ENCODE measurements at regions not wholly inside any gene's neighbourhood (a gene's known extent, or its start where the extent isn't known, plus 50 kb on each side); places are given as distances from the start of the nearest gene placed in this dataset.
"Not testable (repeated sequence)": the region's sequence is repeated elsewhere in the genome, so short reads cannot be mapped to it uniquely, and the experiment has no call there.

DNA sequence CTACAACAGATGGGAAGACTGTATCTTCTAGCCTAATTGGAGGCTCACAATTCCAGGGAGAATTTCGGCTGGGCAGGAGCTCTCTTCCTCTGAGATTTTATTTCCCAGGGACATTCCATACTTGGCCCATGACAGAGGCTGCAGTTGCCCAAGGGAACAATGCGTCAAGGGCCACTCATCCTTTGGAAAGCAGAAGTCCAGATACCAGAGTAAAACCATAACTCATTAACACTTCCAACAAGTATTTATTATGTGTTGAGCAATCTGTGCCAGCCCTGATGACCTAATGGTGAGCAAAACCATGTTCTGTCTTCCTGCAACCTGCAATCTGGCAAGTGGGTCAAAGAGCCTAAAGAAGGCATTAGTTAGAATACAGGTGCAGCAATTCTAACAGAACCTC, 191.2 kb upstream of the IRF2BP2 start:
- DNase-seq (ENCODE audit: extremely low spot score, unreplicated experiment); H3K27ac Mint-ChIP-seq (ENCODE audit: unreplicated experiment); H3K36me3 Mint-ChIP-seq (ENCODE audit: unreplicated experiment); H3K4me1 Mint-ChIP-seq (ENCODE audit: unreplicated experiment); H3K27me3 Mint-ChIP-seq (ENCODE audit: unreplicated experiment); H3K4me3 Mint-ChIP-seq (ENCODE audit: unreplicated experiment); H3K9me3 Mint-ChIP-seq (ENCODE audit: unreplicated experiment): not testable (repeated sequence)

GRCh38 chr1:234800563-234800962, 190.6 kb upstream of the IRF2BP2 start:
- H3K9me3 Mint-ChIP-seq (ENCODE audit: unreplicated experiment); H3K4me3 Mint-ChIP-seq (ENCODE audit: unreplicated experiment); H3K4me1 Mint-ChIP-seq (ENCODE audit: unreplicated experiment); H3K27ac Mint-ChIP-seq (ENCODE audit: unreplicated experiment); H3K36me3 Mint-ChIP-seq (ENCODE audit: unreplicated experiment); DNase-seq (ENCODE audit: extremely low spot score, unreplicated experiment); H3K27me3 Mint-ChIP-seq (ENCODE audit: unreplicated experiment): not testable (repeated sequence)

DNA sequence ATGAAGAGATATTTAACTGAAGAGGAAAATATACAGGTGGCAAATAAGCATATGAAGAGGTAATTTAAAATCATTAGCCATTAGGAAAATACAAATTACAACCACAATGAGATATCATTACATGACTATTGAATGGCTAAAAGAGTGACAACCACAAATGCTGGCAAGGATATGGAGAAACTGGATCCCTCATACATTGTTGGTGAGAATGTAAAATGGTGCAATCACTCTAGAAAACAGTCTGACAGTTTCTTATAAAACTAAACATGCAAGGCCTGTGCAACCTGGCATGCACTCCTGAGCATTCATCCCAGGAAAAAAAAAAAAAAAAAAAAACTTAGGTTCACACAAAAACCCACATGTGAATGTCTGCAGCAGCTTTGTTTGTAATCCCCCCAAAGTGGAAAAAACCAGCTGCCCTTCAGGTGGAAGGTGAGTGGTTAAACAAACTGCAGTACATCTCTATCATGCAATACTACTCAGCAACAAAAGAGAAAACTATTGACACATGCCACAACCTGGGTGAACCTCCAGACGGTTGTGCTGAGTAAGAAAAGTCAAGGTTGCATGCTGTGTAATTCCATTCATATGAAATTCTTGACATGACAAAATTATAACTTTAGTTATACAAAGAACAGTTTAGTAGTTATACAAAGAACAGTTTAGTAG, 189.2 kb upstream of the IRF2BP2 start:
- not testable (repeated sequence) for H3K4me1 Mint-ChIP-seq (ENCODE audit: unreplicated experiment); H3K4me3 Mint-ChIP-seq (ENCODE audit: unreplicated experiment); H3K27me3 Mint-ChIP-seq (ENCODE audit: unreplicated experiment); H3K9me3 Mint-ChIP-seq (ENCODE audit: unreplicated experiment); DNase-seq (ENCODE audit: extremely low spot score, unreplicated experiment); H3K36me3 Mint-ChIP-seq (ENCODE audit: unreplicated experiment); H3K27ac Mint-ChIP-seq (ENCODE audit: unreplicated experiment)

DNA sequence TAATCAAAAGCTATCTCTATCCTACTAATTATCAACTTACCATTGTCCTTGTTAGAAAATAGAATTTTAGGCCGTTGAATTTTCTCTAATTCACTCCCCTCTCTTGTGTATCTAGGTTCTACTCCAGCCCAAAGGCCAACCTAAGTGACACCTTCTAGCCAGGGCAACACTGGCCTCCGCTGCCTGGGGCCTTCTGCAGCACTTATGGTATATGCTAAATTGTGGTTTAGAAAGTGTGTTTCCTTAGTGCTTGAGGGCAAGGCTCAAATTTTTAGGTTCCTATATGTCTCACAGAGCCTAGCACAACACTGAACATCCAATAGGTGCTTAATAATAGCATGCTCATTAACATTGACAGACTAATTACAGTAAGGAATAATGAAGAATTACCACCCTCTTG, 187.2 kb upstream of the IRF2BP2 start:
- H3K9me3 Mint-ChIP-seq (ENCODE audit: unreplicated experiment); H3K27me3 Mint-ChIP-seq (ENCODE audit: unreplicated experiment): not testable (repeated sequence)

GRCh38 chr1:234796438-234796792, 186.4 kb upstream of the IRF2BP2 start:
- not testable (repeated sequence) for H3K36me3 Mint-ChIP-seq (ENCODE audit: unreplicated experiment); H3K4me3 Mint-ChIP-seq (ENCODE audit: unreplicated experiment); H3K4me1 Mint-ChIP-seq (ENCODE audit: unreplicated experiment); H3K27ac Mint-ChIP-seq (ENCODE audit: unreplicated experiment); DNase-seq (ENCODE audit: extremely low spot score, unreplicated experiment); H3K27me3 Mint-ChIP-seq (ENCODE audit: unreplicated experiment); H3K9me3 Mint-ChIP-seq (ENCODE audit: unreplicated experiment)

More for the DNA sequence above, 187.2 kb upstream of the IRF2BP2 start:
- H3K4me1 Mint-ChIP-seq (ENCODE audit: unreplicated experiment); H3K36me3 Mint-ChIP-seq (ENCODE audit: unreplicated experiment); DNase-seq (ENCODE audit: extremely low spot score, unreplicated experiment); H3K27ac Mint-ChIP-seq (ENCODE audit: unreplicated experiment); H3K4me3 Mint-ChIP-seq (ENCODE audit: unreplicated experiment): not testable (repeated sequence)

DNA sequence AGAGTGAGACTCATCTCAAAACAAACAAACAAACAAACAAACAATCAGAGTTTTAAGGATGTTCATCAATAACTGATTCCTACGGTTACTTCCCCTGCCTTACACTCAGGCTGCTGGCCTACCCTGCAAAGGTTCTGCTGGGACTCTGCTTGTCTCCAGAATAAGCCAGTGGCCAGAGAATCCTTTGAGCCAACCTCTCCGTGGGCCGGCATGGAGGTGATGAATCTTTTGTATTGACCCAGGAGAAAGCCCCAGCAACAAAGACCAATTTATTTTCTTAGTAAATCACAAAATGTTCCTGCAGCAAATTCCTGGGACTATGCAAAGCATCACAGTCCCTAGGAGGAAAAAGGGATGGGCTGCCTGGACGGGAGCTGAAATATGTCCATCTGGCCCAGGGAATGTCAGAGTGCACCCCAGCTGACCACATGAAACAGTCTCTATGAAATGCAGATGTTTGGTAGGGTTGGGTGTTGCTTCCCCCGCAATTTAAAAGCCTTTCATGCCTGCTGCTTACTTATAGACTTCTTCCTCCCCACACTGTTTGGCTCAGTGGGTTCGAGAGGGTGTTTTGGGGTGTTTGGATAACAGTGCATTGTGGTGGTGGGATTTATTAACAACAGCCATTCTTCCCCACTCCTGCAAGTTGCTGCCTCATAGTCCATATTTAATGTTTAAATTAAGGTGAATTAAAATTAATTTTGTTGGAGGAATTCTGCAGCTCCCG, 185.9 kb upstream of the IRF2BP2 start:
- peak overlapping the region; percentile 28 for H3K27ac Mint-ChIP-seq (ENCODE audit: unreplicated experiment)
- not testable (repeated sequence) for DNase-seq (ENCODE audit: extremely low spot score, unreplicated experiment); H3K36me3 Mint-ChIP-seq (ENCODE audit: unreplicated experiment); H3K9me3 Mint-ChIP-seq (ENCODE audit: unreplicated experiment); H3K4me3 Mint-ChIP-seq (ENCODE audit: unreplicated experiment); H3K4me1 Mint-ChIP-seq (ENCODE audit: unreplicated experiment); H3K27me3 Mint-ChIP-seq (ENCODE audit: unreplicated experiment)

DNA sequence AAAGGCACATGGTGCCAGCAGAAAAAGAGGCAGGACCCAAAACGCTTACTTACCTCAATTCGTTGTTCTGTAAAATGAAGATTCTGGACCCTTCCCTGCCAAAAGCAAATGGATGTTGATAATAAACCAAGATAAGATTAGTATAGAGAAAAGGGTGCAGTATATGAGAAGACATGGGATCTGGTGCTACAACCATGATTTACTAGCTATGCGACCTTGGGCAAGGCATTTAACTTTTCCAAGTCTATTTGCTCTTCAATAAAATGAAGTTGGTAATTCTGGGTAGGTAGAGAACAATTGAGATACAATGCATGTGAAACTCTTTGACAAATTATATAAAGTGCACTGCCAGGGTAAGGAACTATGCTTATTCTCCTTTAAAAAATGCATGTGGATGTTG, 185.0 kb upstream of the IRF2BP2 start:
- H3K27ac Mint-ChIP-seq (ENCODE audit: unreplicated experiment); H3K27me3 Mint-ChIP-seq (ENCODE audit: unreplicated experiment); H3K9me3 Mint-ChIP-seq (ENCODE audit: unreplicated experiment); DNase-seq (ENCODE audit: extremely low spot score, unreplicated experiment); H3K36me3 Mint-ChIP-seq (ENCODE audit: unreplicated experiment); H3K4me3 Mint-ChIP-seq (ENCODE audit: unreplicated experiment); H3K4me1 Mint-ChIP-seq (ENCODE audit: unreplicated experiment): not testable (repeated sequence)

DNA sequence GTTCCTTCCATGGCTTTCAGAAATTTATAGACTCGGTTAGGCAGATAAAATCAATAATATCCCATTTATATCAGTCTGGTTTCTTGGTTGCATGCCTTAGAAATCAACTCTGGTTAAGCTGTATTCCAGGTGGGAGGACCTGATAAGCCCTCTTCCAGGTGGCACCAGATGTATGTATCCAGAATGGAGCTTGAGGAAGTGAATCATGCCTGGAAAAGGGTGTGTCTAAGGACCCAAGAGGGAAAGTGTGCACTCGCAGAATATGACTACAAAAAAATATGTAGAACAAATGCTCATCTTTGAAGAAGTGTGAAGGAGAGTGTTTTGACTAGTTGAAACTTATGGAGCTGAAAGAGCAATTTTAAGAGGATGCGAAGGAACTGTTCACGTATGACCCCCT, 184.5 kb upstream of the IRF2BP2 start:
- not testable (repeated sequence) for H3K27ac Mint-ChIP-seq (ENCODE audit: unreplicated experiment); DNase-seq (ENCODE audit: extremely low spot score, unreplicated experiment); H3K36me3 Mint-ChIP-seq (ENCODE audit: unreplicated experiment); H3K4me1 Mint-ChIP-seq (ENCODE audit: unreplicated experiment); H3K27me3 Mint-ChIP-seq (ENCODE audit: unreplicated experiment); H3K9me3 Mint-ChIP-seq (ENCODE audit: unreplicated experiment); H3K4me3 Mint-ChIP-seq (ENCODE audit: unreplicated experiment)

GRCh38 chr1:234793924-234794323, 183.9 kb upstream of the IRF2BP2 start:
- H3K4me3 Mint-ChIP-seq (ENCODE audit: unreplicated experiment); H3K9me3 Mint-ChIP-seq (ENCODE audit: unreplicated experiment); H3K27me3 Mint-ChIP-seq (ENCODE audit: unreplicated experiment); H3K36me3 Mint-ChIP-seq (ENCODE audit: unreplicated experiment); DNase-seq (ENCODE audit: extremely low spot score, unreplicated experiment); H3K27ac Mint-ChIP-seq (ENCODE audit: unreplicated experiment); H3K4me1 Mint-ChIP-seq (ENCODE audit: unreplicated experiment): not testable (repeated sequence)

DNA sequence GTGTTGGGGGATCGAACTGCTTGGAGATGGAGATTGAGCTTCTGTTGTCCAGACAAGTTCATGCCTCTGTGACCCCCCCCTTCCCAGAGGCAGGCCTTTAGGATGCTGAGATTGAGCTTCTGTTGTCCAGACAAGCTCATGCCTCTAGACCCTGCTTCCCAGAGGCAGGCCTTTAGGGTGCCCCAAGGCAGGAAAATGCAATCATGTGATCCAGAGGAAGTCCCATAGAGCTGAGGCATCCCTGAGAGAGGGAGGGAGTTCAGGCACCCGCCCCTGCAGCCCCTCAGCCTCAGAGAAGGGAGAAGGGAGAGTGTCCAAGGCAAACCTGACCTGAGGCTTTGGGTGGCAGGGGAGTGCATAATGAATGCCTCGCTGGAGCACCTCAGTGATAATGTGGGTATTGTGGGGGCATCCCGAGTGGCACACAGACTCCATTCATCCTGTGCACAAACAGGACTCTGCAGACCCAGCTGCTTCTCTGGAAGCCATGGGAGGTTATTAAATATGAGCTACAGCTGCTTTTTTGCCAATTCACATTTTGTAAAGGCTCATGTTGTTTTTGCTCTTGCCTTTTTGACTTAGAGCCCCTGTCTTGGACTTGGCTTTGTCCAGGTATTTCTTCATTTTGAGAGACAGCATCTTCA, 182.4 kb upstream of the IRF2BP2 start:
- DNase-seq (ENCODE audit: extremely low spot score, unreplicated experiment); H3K4me1 Mint-ChIP-seq (ENCODE audit: unreplicated experiment); H3K4me3 Mint-ChIP-seq (ENCODE audit: unreplicated experiment): not testable (repeated sequence)

DNA sequence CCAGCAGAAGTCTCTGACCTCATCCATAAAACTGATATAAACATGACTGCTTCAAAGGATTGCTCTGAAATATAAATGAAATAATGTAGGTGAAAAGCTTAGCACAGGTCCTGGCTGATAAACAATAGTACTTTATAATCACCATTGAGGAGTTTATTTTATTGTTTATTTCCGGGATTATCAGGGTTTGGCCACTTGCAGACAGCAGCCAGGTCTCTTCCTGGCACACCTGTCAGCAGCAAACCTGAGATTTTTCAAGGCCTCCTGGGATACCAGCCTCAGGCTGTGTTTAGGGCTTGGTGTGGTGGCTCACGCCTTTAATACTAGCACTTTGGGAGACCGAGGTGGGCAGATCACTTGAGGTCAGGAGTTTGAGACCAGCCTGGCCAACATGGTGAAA, 181.6 kb upstream of the IRF2BP2 start:
- not testable (repeated sequence) for H3K36me3 Mint-ChIP-seq (ENCODE audit: unreplicated experiment); H3K4me3 Mint-ChIP-seq (ENCODE audit: unreplicated experiment)

More for the DNA sequence above, 182.4 kb upstream of the IRF2BP2 start:
- not testable (repeated sequence) for H3K9me3 Mint-ChIP-seq (ENCODE audit: unreplicated experiment); H3K36me3 Mint-ChIP-seq (ENCODE audit: unreplicated experiment); H3K27ac Mint-ChIP-seq (ENCODE audit: unreplicated experiment); H3K27me3 Mint-ChIP-seq (ENCODE audit: unreplicated experiment)

GRCh38 chr1:234790333-234790732, 180.4 kb upstream of the IRF2BP2 start:
- H3K27ac Mint-ChIP-seq (ENCODE audit: unreplicated experiment); DNase-seq (ENCODE audit: extremely low spot score, unreplicated experiment); H3K9me3 Mint-ChIP-seq (ENCODE audit: unreplicated experiment); H3K36me3 Mint-ChIP-seq (ENCODE audit: unreplicated experiment); H3K4me3 Mint-ChIP-seq (ENCODE audit: unreplicated experiment); H3K4me1 Mint-ChIP-seq (ENCODE audit: unreplicated experiment); H3K27me3 Mint-ChIP-seq (ENCODE audit: unreplicated experiment): not testable (repeated sequence)

More for the DNA sequence above, 181.6 kb upstream of the IRF2BP2 start:
- not testable (repeated sequence) for DNase-seq (ENCODE audit: extremely low spot score, unreplicated experiment); H3K27me3 Mint-ChIP-seq (ENCODE audit: unreplicated experiment); H3K4me1 Mint-ChIP-seq (ENCODE audit: unreplicated experiment); H3K27ac Mint-ChIP-seq (ENCODE audit: unreplicated experiment); H3K9me3 Mint-ChIP-seq (ENCODE audit: unreplicated experiment)

Data from osteocyte (in vitro differentiated cells).